Peyer's patch (tissue), 4 donors: ENCODE measurements at regions not wholly inside any gene's neighbourhood (a gene's known extent, or its start where the extent isn't known, plus 50 kb on each side); places are given as distances from the start of the nearest gene placed in this dataset.

Source experiments
- POLR2A ChIP-seq, 2 donors: fragments of 450-650 bp; IDR thresholded peaks; one replicate each; pipeline ENCODE4 v1.5.1; 2017; ENCODE audit warnings: antibody characterized with exemption in 2 of 2, mild to moderate bottlenecking in 2 of 2, moderate library complexity in 2 of 2
- TF ChIP-seq, protein P1 (sequence below), 6 experiments: fragments of 450-650 bp in 4 of 6; fragments of 200-600 bp in 2 of 6; sonication (generic) in 1 of 6; IDR thresholded peaks; one replicate each; pipeline ENCODE4 v1.5.1; 2017 to 2019; ENCODE audit warnings: antibody characterized with exemption in 6 of 6, mild to moderate bottlenecking in 3 of 6, moderate library complexity in 1 of 6

DNA sequence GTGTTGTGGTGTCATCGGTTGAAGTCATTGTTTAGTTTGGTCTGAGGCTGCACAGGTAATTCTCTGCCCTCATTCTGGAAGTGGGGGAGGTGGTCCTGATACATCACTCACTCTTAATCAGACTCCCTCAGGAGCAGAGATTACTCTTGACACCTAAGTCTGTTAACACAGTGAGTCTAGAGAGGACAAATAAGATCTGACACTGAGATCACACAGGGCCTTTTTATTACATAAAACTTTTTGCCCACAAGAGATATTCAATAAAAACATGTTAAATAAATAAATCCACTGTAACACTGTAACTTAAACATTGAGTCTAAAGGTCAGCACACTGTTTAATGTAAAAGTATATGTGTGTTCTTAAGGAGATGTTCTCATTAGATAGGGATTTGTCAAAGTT is 57.1 kb upstream of the MBNL1 start:
- TF ChIP-seq, protein P1, sequence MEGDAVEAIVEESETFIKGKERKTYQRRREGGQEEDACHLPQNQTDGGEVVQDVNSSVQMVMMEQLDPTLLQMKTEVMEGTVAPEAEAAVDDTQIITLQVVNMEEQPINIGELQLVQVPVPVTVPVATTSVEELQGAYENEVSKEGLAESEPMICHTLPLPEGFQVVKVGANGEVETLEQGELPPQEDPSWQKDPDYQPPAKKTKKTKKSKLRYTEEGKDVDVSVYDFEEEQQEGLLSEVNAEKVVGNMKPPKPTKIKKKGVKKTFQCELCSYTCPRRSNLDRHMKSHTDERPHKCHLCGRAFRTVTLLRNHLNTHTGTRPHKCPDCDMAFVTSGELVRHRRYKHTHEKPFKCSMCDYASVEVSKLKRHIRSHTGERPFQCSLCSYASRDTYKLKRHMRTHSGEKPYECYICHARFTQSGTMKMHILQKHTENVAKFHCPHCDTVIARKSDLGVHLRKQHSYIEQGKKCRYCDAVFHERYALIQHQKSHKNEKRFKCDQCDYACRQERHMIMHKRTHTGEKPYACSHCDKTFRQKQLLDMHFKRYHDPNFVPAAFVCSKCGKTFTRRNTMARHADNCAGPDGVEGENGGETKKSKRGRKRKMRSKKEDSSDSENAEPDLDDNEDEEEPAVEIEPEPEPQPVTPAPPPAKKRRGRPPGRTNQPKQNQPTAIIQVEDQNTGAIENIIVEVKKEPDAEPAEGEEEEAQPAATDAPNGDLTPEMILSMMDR (IDR thresholded peaks at IDR 0.05), result no peak
- TF ChIP-seq POLR2A (IDR thresholded peaks at IDR 0.05), result no peak
